K562 (cell line): ENCODE measurements at regions not wholly inside any gene's neighbourhood (a gene's known extent, or its start where the extent isn't known, plus 50 kb on each side); places are given as distances from the start of the nearest gene placed in this dataset.

Experiments used
- ATAC-seq: fragments of 200-7000 bp; cut with Tn5 transposase; 3 replicates; pipeline ENCODE4 v1.9.1; 2020; ENCODE audit warnings: moderate library complexity
- BruUV-seq: library from RNA; stranded (reverse); fragments of 400-500 nt; replicated peaks from 2 replicates; lab custom pipeline; 2021; lab: Mats Ljungman, UMichigan
- CTCF ChIA-PET: fragments of 300-600 bp; formaldehyde crosslinking; extraction: SDS; loops from one replicate; lab custom pipeline; 2021; ENCODE audit warnings: low intra/inter-chr PET ratio; lab: Yijun Ruan, JAX
- POLR2A ChIA-PET: fragments of 300-600, 350-650 bp; sonication (Branson Sonifier 250); formaldehyde crosslinking; extraction: SDS; loops from one replicate; lab custom pipeline; 2021; ENCODE audit warnings: antibody characterized with exemption, inconsistent platforms; lab: Yijun Ruan, JAX
- DNase-seq, 4 experiments: peaks; one replicate each; pipeline versions ENCODE4 v3.0.0 to v3.0.0-alpha.2; 2011 to 2018; ENCODE audit warnings: low spot score in 3 of 4, mixed read lengths in 3 of 4; ENCODE audit errors: extremely low read depth in 1 of 4
- FAIRE-seq: peaks from 2 replicates; lab custom pipeline; 2011; peaks lifted over from hg19 to GRCh38; lab: Jason Lieb, UNC
- H2AFZ ChIP-seq: 2 replicates; pipeline ENCODE4 v1.6.0; 2011; ENCODE audit warnings: low read depth, low read length, control low read depth, inconsistent platforms
- H3K27ac ChIP-seq: fragments of 200-600 bp; 3 replicates; pipeline ENCODE4 v1.8.0; 2011; ENCODE audit warnings: low read depth, mild to moderate bottlenecking, control low read depth, inconsistent platforms, low read length, moderate library complexity, mixed read lengths; ENCODE audit errors: extremely low read depth
- H3K27me3 ChIP-seq, 2 experiments: fragments of 300-600 bp in 1 of 2; 2 replicates in 1 of 2; 3 replicates in 1 of 2; pipeline versions ENCODE4 v1.6.0 to v1.8.0; 2011; ENCODE audit warnings: inconsistent platforms in 2 of 2, low read length in 2 of 2, mild to moderate bottlenecking in 1 of 2, mixed read lengths in 1 of 2, moderate library complexity in 1 of 2; ENCODE audit not compliant: control insufficient read depth in 2 of 2, insufficient read depth in 2 of 2
- H3K36me3 ChIP-seq: fragments of 300-600 bp; 3 replicates; pipeline ENCODE4 v1.8.0; 2011; ENCODE audit warnings: mild to moderate bottlenecking, low read length, inconsistent platforms; ENCODE audit not compliant: control insufficient read depth, insufficient read depth
- H3K4me1 ChIP-seq, 2 experiments: fragments of 200-600 bp in 1 of 2; replicated peaks in 1 of 2; 2 replicates in 1 of 2; 3 replicates in 1 of 2; pipeline versions ENCODE4 v1.5.1 to v1.8.0; 2011; ENCODE audit warnings: inconsistent platforms in 2 of 2, low read length in 2 of 2, mild to moderate bottlenecking in 1 of 2, mixed read lengths in 1 of 2, moderate library complexity in 1 of 2; ENCODE audit not compliant: control insufficient read depth in 2 of 2, insufficient read depth in 2 of 2
- H3K4me2 ChIP-seq: 2 replicates; pipeline ENCODE4 v1.6.1; 2011; ENCODE audit warnings: low read length, control low read depth, inconsistent platforms, mixed read lengths; ENCODE audit not compliant: insufficient read depth
- H3K4me3 ChIP-seq: fragments of 200-600 bp; sonication (generic), shearing (Covaris generic); 2 replicates; pipeline ENCODE4 v1.5.1; 2016; ENCODE audit warnings: control low read depth, inconsistent platforms
- H3K79me2 ChIP-seq: fragments of 200-600 bp; 3 replicates; pipeline ENCODE4 v1.8.0; 2011; ENCODE audit warnings: low read length, inconsistent platforms; ENCODE audit not compliant: control insufficient read depth, insufficient read depth
- H3K9ac ChIP-seq, 2 experiments: 2 replicates each; pipeline versions ENCODE4 v1.6.0 to v1.6.1; 2011; ENCODE audit warnings: low read depth in 2 of 2, low read length in 2 of 2, control low read depth in 1 of 2, inconsistent platforms in 1 of 2, mild to moderate bottlenecking in 1 of 2, mixed read lengths in 1 of 2; ENCODE audit not compliant: insufficient read depth in 1 of 2
- H3K9me1 ChIP-seq: one replicate; pipeline ENCODE4 v1.6.0; 2011; ENCODE audit warnings: inconsistent platforms, mild to moderate bottlenecking, low read length, moderate library complexity; ENCODE audit not compliant: control insufficient read depth, insufficient read depth
- H3K9me3 ChIP-seq: replicated peaks from 2 replicates; pipeline ENCODE4 v1.5.1; 2011; ENCODE audit warnings: low read depth, low read length, inconsistent platforms; ENCODE audit not compliant: control insufficient read depth, insufficient read depth
- H4K20me1 ChIP-seq: replicated peaks from 2 replicates; pipeline ENCODE4 v1.6.1; 2011; ENCODE audit warnings: low read length, inconsistent platforms, mixed read lengths; ENCODE audit not compliant: control insufficient read depth, insufficient read depth
- BDP1 ChIP-seq: IDR thresholded peaks from 3 replicates; pipeline ENCODE4 v1.6.1; 2011; ENCODE audit not compliant: insufficient read length, insufficient read depth
- CREB3L1 ChIP-seq: fragments of 450-650 bp; IDR thresholded peaks from 2 replicates; pipeline ENCODE4 v1.6.1; 2014; ENCODE audit warnings: low read depth, mild to moderate bottlenecking, moderate library complexity, borderline replicate concordance
- DACH1 ChIP-seq: fragments of 450-650 bp; IDR thresholded peaks from 2 replicates; pipeline ENCODE4 v1.6.1; 2018; ENCODE audit not compliant: partially characterized antibody
- KDM4B ChIP-seq, 2 experiments: fragments of 450-650 bp in 1 of 2; sonication (generic) in 1 of 2; IDR thresholded peaks; 2 replicates each; pipeline ENCODE4 v1.6.1; 2016 to 2017; ENCODE audit warnings: borderline replicate concordance in 2 of 2, antibody characterized with exemption in 1 of 2, low read depth in 1 of 2, mild to moderate bottlenecking in 1 of 2
- MAFK ChIP-seq: IDR thresholded peaks from 2 replicates; pipeline ENCODE4 v1.6.1; 2011; ENCODE audit warnings: low read length, improper control_type of control experiment
- MCM2 ChIP-seq: fragments of 450-650 bp; IDR thresholded peaks from 2 replicates; pipeline ENCODE4 v1.6.1; 2017; ENCODE audit warnings: low read depth, mild to moderate bottlenecking
- MTA2 ChIP-seq: fragments of 450-650 bp; IDR thresholded peaks from 2 replicates; pipeline ENCODE4 v1.6.1; 2016; ENCODE audit warnings: low read depth
- MTF1 ChIP-seq: fragments of 250-450 bp; sonication (Bioruptor Pico); IDR thresholded peaks from 2 replicates; pipeline ENCODE4 v1.9.0; 2021; ENCODE audit warnings: moderate library complexity, mild to moderate bottlenecking, inconsistent platforms, borderline replicate concordance
- NRF1 ChIP-seq, 2 experiments: fragments of 450-650 bp; IDR thresholded peaks in 1 of 2; conservative IDR thresholded peaks in 1 of 2; 2 replicates each; pipeline ENCODE4 v1.6.1; 2014; ENCODE audit warnings: mild to moderate bottlenecking in 2 of 2
- PHF21A ChIP-seq: fragments of 450-650 bp; IDR thresholded peaks from 2 replicates; pipeline ENCODE4 v1.6.1; 2017; ENCODE audit warnings: low read depth, borderline replicate concordance
- PHTF2 ChIP-seq: fragments of 250-450 bp; sonication (Bioruptor Pico); IDR thresholded peaks from 2 replicates; pipeline ENCODE4 v1.5.0; 2021; ENCODE audit warnings: mild to moderate bottlenecking
- SIN3B ChIP-seq: fragments of 450-650 bp; IDR thresholded peaks from 2 replicates; pipeline ENCODE4 v1.6.1; 2017; ENCODE audit warnings: low read depth, mild to moderate bottlenecking, moderate library complexity
- ZNF311 ChIP-seq: fragments of 250-450 bp; sonication (Bioruptor Pico); IDR thresholded peaks from 2 replicates; pipeline ENCODE4 v1.4.0; 2020; ENCODE audit warnings: mild to moderate bottlenecking, moderate library complexity
- ZNF347 ChIP-seq: fragments of 450-650 bp; formaldehyde crosslinking; IDR thresholded peaks from 2 replicates; pipeline ENCODE4 v1.4.0; 2020; ENCODE audit warnings: low read depth, mild to moderate bottlenecking, moderate library complexity
- ZNF41 ChIP-seq: fragments of 250-450 bp; sonication (Bioruptor Pico); conservative IDR thresholded peaks from 2 replicates; pipeline ENCODE4 v1.4.0; 2020; ENCODE audit warnings: mild to moderate bottlenecking
- ZNF57 ChIP-seq: fragments of 450-650 bp; formaldehyde crosslinking; IDR thresholded peaks from 2 replicates; pipeline ENCODE4 v1.4.0; 2020; ENCODE audit warnings: mild to moderate bottlenecking, moderate library complexity
- WGBS: fragments of 100-300 bp; shearing (Covaris generic); methylation state at CpG from one replicate; pipeline ENCODE4 v1.1.6; 2016; ENCODE audit warnings: low coverage, mixed read lengths; ENCODE audit not compliant: insufficient coverage; ENCODE audit errors: missing lambda C conversion rate; 5-methylcytosine and 5-hydroxymethylcytosine counted together
- in situ Hi-C: fragments of 300-500 bp; cut with MboI; formaldehyde crosslinking; loops from 4 replicates; pipeline ENCODE4 v1.15.0; 2018; ENCODE audit warnings: inconsistent platforms, mixed read lengths
- intact Hi-C: fragments of 100-400 bp; cut with micrococcal nuclease; formaldehyde crosslinking; loops from 2 replicates; pipeline ENCODE4 v1.14.2; 2022
- TF ChIP-seq, protein P1 (sequence below): sonication (generic); formaldehyde crosslinking; IDR thresholded peaks from 2 replicates; pipeline ENCODE4 v1.8.0; 2023; ENCODE audit warnings: mild to moderate bottlenecking, missing genetic modification reagents
- TF ChIP-seq, protein P2 (sequence below): IDR thresholded peaks from 3 replicates; pipeline ENCODE4 v1.6.1; 2011; ENCODE audit warnings: borderline replicate concordance, mild to moderate bottlenecking; ENCODE audit not compliant: insufficient read length, insufficient read depth

GRCh38 chr1:60563777-60564535, 490.4 kb upstream of the C1orf87 start:
- no peak overlapping the region for H3K9ac ChIP-seq
- no peak overlapping the region for H3K27ac ChIP-seq
- ATAC-seq: no peak
- ChIA-PET POLR2A (no interaction called here), CTCF (no interaction called here)
- H2AFZ ChIP-seq: no peak overlapping the region
- no peaks in the 10 kb centered on the region for H3K79me2 ChIP-seq
- in situ Hi-C loops (no loop called here), intact Hi-C loops (no loop called here)
- 9% methylated on average over 4 of the region's 4 CpGs for WGBS
- no peak for FAIRE-seq
- H3K9me1 ChIP-seq: no peaks in the 10 kb centered on the region
- no peaks in the 10 kb centered on the region for H3K9me3 ChIP-seq
- no peak overlapping the region for H3K4me2 ChIP-seq
- H3K36me3 ChIP-seq: no peaks in the 10 kb centered on the region
- no peaks in the 10 kb centered on the region for H4K20me1 ChIP-seq
- no peaks in the 10 kb centered on the region for H3K4me1 ChIP-seq
- no TSS peak for BruUV-seq
- DNase-seq: no peak
- H3K4me3 ChIP-seq: no peak overlapping the region
- H3K27me3 ChIP-seq: no peaks in the 10 kb centered on the region
- no peak for TF ChIP-seq ZNF311 (CRISPR knock-in tag)
- TF ChIP-seq, protein P1, sequence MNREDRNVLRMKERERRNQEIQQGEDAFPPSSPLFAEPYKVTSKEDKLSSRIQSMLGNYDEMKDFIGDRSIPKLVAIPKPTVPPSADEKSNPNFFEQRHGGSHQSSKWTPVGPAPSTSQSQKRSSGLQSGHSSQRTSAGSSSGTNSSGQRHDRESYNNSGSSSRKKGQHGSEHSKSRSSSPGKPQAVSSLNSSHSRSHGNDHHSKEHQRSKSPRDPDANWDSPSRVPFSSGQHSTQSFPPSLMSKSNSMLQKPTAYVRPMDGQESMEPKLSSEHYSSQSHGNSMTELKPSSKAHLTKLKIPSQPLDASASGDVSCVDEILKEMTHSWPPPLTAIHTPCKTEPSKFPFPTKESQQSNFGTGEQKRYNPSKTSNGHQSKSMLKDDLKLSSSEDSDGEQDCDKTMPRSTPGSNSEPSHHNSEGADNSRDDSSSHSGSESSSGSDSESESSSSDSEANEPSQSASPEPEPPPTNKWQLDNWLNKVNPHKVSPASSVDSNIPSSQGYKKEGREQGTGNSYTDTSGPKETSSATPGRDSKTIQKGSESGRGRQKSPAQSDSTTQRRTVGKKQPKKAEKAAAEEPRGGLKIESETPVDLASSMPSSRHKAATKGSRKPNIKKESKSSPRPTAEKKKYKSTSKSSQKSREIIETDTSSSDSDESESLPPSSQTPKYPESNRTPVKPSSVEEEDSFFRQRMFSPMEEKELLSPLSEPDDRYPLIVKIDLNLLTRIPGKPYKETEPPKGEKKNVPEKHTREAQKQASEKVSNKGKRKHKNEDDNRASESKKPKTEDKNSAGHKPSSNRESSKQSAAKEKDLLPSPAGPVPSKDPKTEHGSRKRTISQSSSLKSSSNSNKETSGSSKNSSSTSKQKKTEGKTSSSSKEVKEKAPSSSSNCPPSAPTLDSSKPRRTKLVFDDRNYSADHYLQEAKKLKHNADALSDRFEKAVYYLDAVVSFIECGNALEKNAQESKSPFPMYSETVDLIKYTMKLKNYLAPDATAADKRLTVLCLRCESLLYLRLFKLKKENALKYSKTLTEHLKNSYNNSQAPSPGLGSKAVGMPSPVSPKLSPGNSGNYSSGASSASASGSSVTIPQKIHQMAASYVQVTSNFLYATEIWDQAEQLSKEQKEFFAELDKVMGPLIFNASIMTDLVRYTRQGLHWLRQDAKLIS (CRISPR knock-in tag): no peak
- no peak for TF ChIP-seq MCM2
- no peak for TF ChIP-seq ZNF57
- TF ChIP-seq KDM4B (IDR thresholded peaks at IDR 0.05; ENCODE audit: borderline replicate concordance in 2 of 2, low read depth in 1 of 2): no peak
- TF ChIP-seq PHTF2: no peak
- TF ChIP-seq, protein P2, sequence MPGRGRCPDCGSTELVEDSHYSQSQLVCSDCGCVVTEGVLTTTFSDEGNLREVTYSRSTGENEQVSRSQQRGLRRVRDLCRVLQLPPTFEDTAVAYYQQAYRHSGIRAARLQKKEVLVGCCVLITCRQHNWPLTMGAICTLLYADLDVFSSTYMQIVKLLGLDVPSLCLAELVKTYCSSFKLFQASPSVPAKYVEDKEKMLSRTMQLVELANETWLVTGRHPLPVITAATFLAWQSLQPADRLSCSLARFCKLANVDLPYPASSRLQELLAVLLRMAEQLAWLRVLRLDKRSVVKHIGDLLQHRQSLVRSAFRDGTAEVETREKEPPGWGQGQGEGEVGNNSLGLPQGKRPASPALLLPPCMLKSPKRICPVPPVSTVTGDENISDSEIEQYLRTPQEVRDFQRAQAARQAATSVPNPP: no peak
- no peak for TF ChIP-seq ZNF41
- no peak for TF ChIP-seq CREB3L1
- no peak for TF ChIP-seq MTF1
- no peak for TF ChIP-seq MTA2
- TF ChIP-seq DACH1: no peak
- peak; percentile 9; the same call in 1 of the 2 replicates for TF ChIP-seq MAFK
- no peak for TF ChIP-seq BDP1
- TF ChIP-seq NRF1 (conservative IDR thresholded peaks at IDR 0.05 in 1 of 2, IDR thresholded peaks at IDR 0.05 in 1 of 2): no peak
- no peak for TF ChIP-seq ZNF347 (CRISPR knock-in tag)
- TF ChIP-seq PHF21A: no peak
- no peak for TF ChIP-seq SIN3B
